DMS53 (cell line): ENCODE measurements at regions not wholly inside any gene's neighbourhood (a gene's known extent, or its start where the extent isn't known, plus 50 kb on each side); places are given as distances from the start of the nearest gene placed in this dataset.

Experiments used
- DNase-seq: peaks from one replicate; lab custom pipeline; 2025; lab: John Stamatoyannopoulos, UW

GRCh38 chr1:212525479-212526110 is 83.0 kb upstream of the ATF3 start:
- DNase-seq, result peak; percentile 45

GRCh38 chr1:212526111-212526491 is 82.5 kb upstream of the ATF3 start:
- peak; percentile 35 for DNase-seq

GRCh38 chr1:212528501-212528900 is 80.1 kb upstream of the ATF3 start:
- DNase-seq, result no peak

GRCh38 chr1:212529211-212529741 is 79.3 kb upstream of the ATF3 start:
- no peak for DNase-seq

- no peak for DNase-seq
Measured at GRCh38 chr1:212531267-212531666, 77.3 kb upstream of the ATF3 start.

- DNase-seq, result no peak
Measured at GRCh38 chr1:212531796-212532195, 76.8 kb upstream of the ATF3 start.

- DNase-seq, result no peak
Measured at GRCh38 chr1:212532469-212533147, 76.0 kb upstream of the ATF3 start.

GRCh38 chr1:212533148-212533517 is 75.4 kb upstream of the ATF3 start:
- DNase-seq, result no peak

GRCh38 chr1:212536586-212536985 is 72.0 kb upstream of the ATF3 start:
- no peak for DNase-seq

GRCh38 chr1:212537610-212538009 is 71.0 kb upstream of the ATF3 start:
- no peak for DNase-seq

GRCh38 chr1:212539737-212540430 is 68.7 kb upstream of the ATF3 start:
- DNase-seq, result no peak

- DNase-seq, result no peak
Measured at GRCh38 chr1:212542761-212543187, 65.8 kb upstream of the ATF3 start.

- DNase-seq, result no peak
Measured at GRCh38 chr1:212544110-212544509, 64.5 kb upstream of the ATF3 start.

GRCh38 chr1:212545941-212546635 is 62.5 kb upstream of the ATF3 start:
- no peak for DNase-seq

GRCh38 chr1:212549503-212550017 is 59.0 kb upstream of the ATF3 start:
- DNase-seq, result no peak

- DNase-seq, result no peak
Measured at GRCh38 chr1:212551929-212552328, 56.6 kb upstream of the ATF3 start.

GRCh38 chr1:212553676-212554075 is 54.9 kb upstream of the ATF3 start:
- DNase-seq, result no peak

- no peak for DNase-seq
Measured at GRCh38 chr1:212554401-212554800, 54.2 kb upstream of the ATF3 start.

GRCh38 chr1:212555426-212555825 is 53.1 kb upstream of the ATF3 start:
- no peak for DNase-seq

GRCh38 chr1:212556822-212557549 is 51.6 kb upstream of the ATF3 start:
- no peak for DNase-seq
